ENCODE measurements at regions not wholly inside any gene's neighbourhood (a gene's known extent, or its start where the extent isn't known, plus 50 kb on each side); places are given as distances from the start of the nearest gene placed in this dataset.

GRCh38 chr6:150755042-150755441 lies 110.5 kb upstream of the MTHFD1L start:
- 53% methylated on average over 9 of the region's 9 CpGs for WGBS (ENCODE audit: low lambda C conversion rate)
- in situ Hi-C loops (cut with HindIII; ENCODE audit: extremely low pct_ligation_motif_present, low pct_unique_long_range_greater_than_20kb): no loop called here
- H3K4me3 ChIP-seq (replicated peaks in 1 of 3; ENCODE audit: insufficient read depth in 1 of 3, low read depth in 2 of 3, low read length in 3 of 3): no peak overlapping the region
- ChIA-PET POLR2A (no interaction called here), CTCF (ENCODE audit: low intra/inter-chr PET ratio, low total read pairs) (no interaction called here)
- H3K9me3 ChIP-seq (ENCODE audit: low read length): no peaks in the 10 kb centered on the region
- no peaks in the 10 kb centered on the region for H4K20me1 ChIP-seq (ENCODE audit: insufficient read depth, low read length)
- no TSS peak for BruUV-seq (replicated peaks)
- no peak overlapping the region for H3K4me2 ChIP-seq (ENCODE audit: low read depth, low read length)
- no peak for ATAC-seq
- DNase-seq (ENCODE audit: low spot score): no peak
- TF ChIP-seq ATF1 (CRISPR knock-in tag; IDR thresholded peaks at IDR 0.05) (no peak), HCFC1 (IDR thresholded peaks at IDR 0.05; ENCODE audit: low read depth, low read length) (no peak), NFE2 (CRISPR knock-in tag; IDR thresholded peaks at IDR 0.05) (no peak), SOX13 (IDR thresholded peaks at IDR 0.05) (no peak), SOX13 (CRISPR knock-in tag; conservative IDR thresholded peaks at IDR 0.05 in 1 of 2, IDR thresholded peaks at IDR 0.05 in 1 of 2) (no peak), TBL1XR1 (IDR thresholded peaks at IDR 0.05; ENCODE audit: borderline replicate concordance, low read length, partially characterized antibody) (no peak), RFX3 (CRISPR knock-in tag; IDR thresholded peaks at IDR 0.05) (no peak), AGO2 (optimal IDR thresholded peaks at IDR 0.05; ENCODE audit: low read depth, low read length) (no peak), ZNF225 (CRISPR knock-in tag; IDR thresholded peaks at IDR 0.05) (no peak), RAD21 (CRISPR knock-in tag; IDR thresholded peaks at IDR 0.05) (no peak), ARHGAP35 (CRISPR knock-in tag; IDR thresholded peaks at IDR 0.05; ENCODE audit: borderline replicate concordance) (no peak), SIX1 (CRISPR knock-in tag; IDR thresholded peaks at IDR 0.05; ENCODE audit: borderline replicate concordance) (no peak), REPIN1 (CRISPR knock-in tag; IDR thresholded peaks at IDR 0.05; ENCODE audit: borderline replicate concordance, low read depth) (no peak), ZEB1 (IDR thresholded peaks at IDR 0.05; ENCODE audit: insufficient replicate concordance, low read depth) (no peak), ZNF343 (CRISPR knock-in tag; IDR thresholded peaks at IDR 0.05) (no peak), ATF5 (CRISPR knock-in tag; IDR thresholded peaks at IDR 0.05; ENCODE audit: low read depth) (no peak), MATR3 (CRISPR knock-in tag; IDR thresholded peaks at IDR 0.05) (no peak), TSC22D2 (CRISPR knock-in tag; IDR thresholded peaks at IDR 0.05; ENCODE audit: borderline replicate concordance) (no peak), ZNF275 (CRISPR knock-in tag; IDR thresholded peaks at IDR 0.05; ENCODE audit: borderline replicate concordance) (no peak), ZNF230 (CRISPR knock-in tag; IDR thresholded peaks at IDR 0.05) (no peak), CEBPB (IDR thresholded peaks at IDR 0.05; ENCODE audit: borderline replicate concordance, low read depth, low read length) (no peak)
- peaks cover 5 to 29% of the 10 kb centered on the region in 2 experiments for H3K27me3 ChIP-seq (ENCODE audit: control insufficient read depth in 1 of 2, insufficient read depth in 2 of 2, low read length in 2 of 2)
- no peak for FAIRE-seq
- H2AFZ ChIP-seq (ENCODE audit: low read length): no peak overlapping the region
- intact Hi-C loops (cut with micrococcal nuclease; ENCODE audit: unreplicated experiment): no loop called here
- no peaks in the 10 kb centered on the region for H3K79me2 ChIP-seq (ENCODE audit: insufficient read depth, low read length)
- H3K4me1 ChIP-seq (ENCODE audit: insufficient read depth, low read length): no peaks in the 10 kb centered on the region
- no peaks in the 10 kb centered on the region for H3K36me3 ChIP-seq (replicated peaks in 1 of 2; ENCODE audit: control insufficient read depth in 1 of 2, insufficient read depth in 2 of 2, low read length in 2 of 2)
- H3K27ac ChIP-seq (ENCODE audit: extremely low read length, insufficient read depth, low read length): no peak overlapping the region
- no peak overlapping the region for H3K9ac ChIP-seq (ENCODE audit: insufficient read depth, low read depth, low read length)

All from HepG2 (cell line).